Fibroblast of skin of left biceps (primary cell): ENCODE measurements at regions not wholly inside any gene's neighbourhood (a gene's known extent, or its start where the extent isn't known, plus 50 kb on each side); places are given as distances from the start of the nearest gene placed in this dataset.

ENCODE experiments used
- DNase-seq, 2 experiments: peaks; one replicate each; pipeline ENCODE4 v3.0.0-alpha.2; 2013; ENCODE audit warnings: low read depth in 2 of 2

DNA sequence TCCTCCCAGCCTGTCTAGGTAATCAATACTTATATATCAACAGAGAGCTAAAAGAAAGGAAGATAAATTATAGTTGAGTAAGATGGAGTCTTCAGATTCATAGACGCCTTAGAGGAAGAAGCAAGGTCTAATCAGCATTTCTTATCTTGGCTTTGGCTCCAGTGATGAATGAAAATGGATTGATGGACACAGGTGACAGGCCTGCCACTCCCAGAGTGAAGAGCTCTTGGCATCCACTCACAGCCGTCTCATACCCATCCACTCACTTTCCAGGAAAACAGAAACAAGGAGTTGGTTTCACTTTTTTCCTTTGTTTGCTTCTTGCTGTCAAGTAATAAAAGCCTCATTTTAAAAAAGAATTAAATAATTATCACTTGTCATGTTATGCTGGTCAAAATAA, 168.2 kb downstream of the MFSD1 start:
- DNase-seq: no peak

- DNase-seq: no peak
Measured at GRCh38 chr3:158974904-158975303, 173.1 kb downstream of the MFSD1 start.

DNA sequence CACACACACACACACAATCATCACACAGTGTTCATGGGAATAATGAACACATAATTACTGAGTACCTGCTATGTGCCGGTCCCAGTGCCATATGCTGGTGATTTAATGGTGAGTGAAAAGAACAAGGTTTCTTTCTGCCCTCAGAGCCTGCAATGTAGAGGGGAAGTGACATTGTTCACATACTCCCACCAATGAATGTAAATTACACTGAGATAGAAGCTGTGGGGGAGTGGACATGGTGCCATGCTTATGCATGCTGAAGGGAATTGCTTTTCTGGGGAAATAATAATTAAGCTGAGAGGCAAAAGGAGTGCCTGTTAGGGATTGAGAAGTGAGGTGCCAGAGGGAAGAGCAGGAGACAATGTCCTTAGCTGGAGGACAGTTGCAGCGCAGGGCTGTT, 175.1 kb downstream of the MFSD1 start:
- DNase-seq: no peak

GRCh38 chr3:158977497-158977896, 175.6 kb downstream of the MFSD1 start:
- DNase-seq: no peak

- DNase-seq: no peak
Measured at GRCh38 chr3:158983216-158984099, 181.6 kb downstream of the MFSD1 start.

- no peak for DNase-seq
Measured at GRCh38 chr3:158991146-158991705, 189.4 kb downstream of the MFSD1 start.

- no peak for DNase-seq
Measured at GRCh38 chr3:158992463-158992862, 190.6 kb downstream of the MFSD1 start.

DNA sequence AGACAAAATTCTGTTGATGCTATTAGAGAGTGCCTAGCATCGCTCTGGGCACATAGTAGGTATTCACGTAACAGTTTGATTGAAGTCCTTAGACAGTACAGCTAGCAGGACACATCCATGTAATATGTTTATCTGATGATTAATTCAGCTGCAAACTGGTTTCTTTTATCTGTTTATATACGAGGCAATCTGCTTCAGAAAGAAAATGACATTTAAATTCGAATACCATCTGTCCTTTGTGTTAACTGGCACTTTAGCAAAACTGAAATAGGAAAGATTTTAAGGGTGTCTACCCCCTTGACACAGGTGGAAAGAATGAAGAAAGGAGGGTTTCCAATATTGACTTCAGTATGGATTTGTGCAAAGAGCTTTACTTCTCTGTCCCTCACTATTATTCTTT, 192.5 kb downstream of the MFSD1 start:
- no peak for DNase-seq

- DNase-seq: no peak
Measured at GRCh38 chr3:159001711-159002110, 199.9 kb downstream of the MFSD1 start.

- no peak for DNase-seq
Measured at GRCh38 chr3:159005137-159005536, 203.3 kb downstream of the MFSD1 start.

DNA sequence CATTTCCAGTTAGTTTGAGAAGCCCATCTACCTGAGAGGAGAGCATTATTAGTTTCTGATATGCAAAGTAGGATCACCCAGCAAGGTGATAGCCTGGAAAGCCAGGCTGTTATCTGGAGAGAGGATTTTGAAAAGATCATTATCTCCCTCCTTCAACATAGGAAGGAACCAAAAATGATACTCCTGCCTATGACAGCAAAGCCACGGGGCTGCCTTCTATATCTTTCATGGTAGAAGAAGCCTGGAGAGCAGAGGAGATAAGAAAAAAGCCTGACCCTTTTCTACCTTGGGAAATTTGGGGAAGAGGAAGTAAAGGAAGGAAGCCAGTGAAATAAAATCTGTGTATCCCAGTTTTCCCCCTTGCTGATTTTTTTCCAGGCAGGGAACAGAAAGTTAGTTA, 205.5 kb downstream of the MFSD1 start:
- DNase-seq: no peak

DNA sequence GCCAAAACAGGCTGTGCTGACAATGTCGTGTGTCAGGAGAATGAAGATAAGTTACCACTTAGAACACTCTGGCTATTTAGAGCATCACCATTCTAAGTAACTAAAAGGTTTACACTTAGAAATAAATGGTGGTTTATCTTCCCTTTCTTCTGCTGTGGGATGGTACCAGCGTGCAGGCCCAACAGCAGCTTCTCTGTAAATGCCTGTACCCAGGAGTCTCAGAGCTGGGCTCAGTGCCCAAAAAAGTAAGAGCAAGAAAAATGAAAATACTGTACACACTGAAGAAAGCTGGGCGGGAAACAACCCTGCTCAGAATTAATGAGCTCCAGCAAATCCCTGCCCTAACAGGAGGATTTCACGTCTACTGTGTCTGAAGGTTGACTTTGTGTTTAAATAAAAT, 206.5 kb downstream of the MFSD1 start:
- no peak for DNase-seq

DNA sequence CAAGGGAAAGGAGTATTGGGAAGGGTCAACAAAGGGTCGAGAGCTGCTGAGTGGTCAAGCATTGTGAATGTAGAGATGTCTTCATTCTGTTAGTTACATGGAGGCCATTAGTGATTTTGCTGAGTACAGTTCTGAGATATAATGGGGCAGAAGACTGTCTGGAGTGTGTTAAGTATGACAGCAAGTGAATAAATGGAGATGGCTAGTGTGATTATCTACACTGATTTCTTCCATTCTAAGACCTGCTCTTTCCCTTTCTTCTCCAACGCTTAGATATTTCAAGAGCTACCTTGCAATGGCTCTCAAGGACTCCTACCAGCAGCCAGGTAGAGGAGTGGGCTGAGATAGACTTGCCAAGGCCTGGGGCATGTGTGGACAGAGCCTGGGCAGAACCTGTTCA, 216.5 kb downstream of the MFSD1 start:
- no peak for DNase-seq

DNA sequence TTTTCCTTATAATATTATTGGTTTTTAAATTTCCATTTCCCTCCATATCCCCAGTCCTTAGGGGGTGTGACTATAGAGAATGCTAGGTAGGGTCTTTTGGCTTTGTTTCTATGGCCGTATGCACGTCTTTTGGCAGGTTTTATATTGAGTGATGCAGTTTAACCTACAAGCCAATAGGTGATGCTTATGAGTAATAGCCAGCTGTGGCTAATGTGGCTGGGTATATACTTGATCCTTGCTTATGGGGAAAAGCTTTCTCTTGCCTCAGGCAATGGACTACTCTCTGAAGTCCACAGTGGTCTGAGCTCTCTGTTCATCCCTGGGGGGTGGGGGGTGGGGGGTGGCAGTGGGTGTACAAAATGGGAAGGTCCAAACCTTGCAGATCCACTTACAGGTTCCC, 223.9 kb downstream of the MFSD1 start:
- no peak for DNase-seq

GRCh38 chr3:159026510-159026909, 224.7 kb downstream of the MFSD1 start:
- no peak for DNase-seq

DNA sequence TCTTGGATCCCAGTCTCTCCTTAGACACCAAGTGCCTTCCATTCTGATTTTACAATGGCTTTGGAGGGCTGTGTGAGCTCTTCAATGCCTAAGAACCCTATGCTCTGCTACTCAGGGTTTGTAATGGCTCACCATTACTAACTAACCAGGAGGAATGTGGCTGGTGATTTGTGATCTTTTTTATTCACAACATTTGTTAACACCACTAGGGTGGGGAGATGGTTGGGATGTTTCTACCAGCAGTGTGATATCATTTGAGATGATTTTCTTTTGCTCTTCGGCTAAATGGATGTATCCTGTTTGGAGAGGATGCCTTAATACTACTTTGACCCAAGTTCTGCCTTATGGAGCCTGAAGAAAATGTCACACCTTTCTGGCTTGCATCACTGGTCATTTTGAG, 226.9 kb downstream of the MFSD1 start:
- DNase-seq: no peak

- DNase-seq: no peak
Measured at GRCh38 chr3:159029306-159030026, 227.6 kb downstream of the MFSD1 start.

GRCh38 chr3:159030138-159030670, 228.3 kb downstream of the MFSD1 start:
- DNase-seq: no peak

- DNase-seq: no peak
Measured at GRCh38 chr3:159030886-159031679, 229.2 kb downstream of the MFSD1 start.

- DNase-seq: no peak
Measured at GRCh38 chr3:159032311-159032710, 230.5 kb downstream of the MFSD1 start.

DNA sequence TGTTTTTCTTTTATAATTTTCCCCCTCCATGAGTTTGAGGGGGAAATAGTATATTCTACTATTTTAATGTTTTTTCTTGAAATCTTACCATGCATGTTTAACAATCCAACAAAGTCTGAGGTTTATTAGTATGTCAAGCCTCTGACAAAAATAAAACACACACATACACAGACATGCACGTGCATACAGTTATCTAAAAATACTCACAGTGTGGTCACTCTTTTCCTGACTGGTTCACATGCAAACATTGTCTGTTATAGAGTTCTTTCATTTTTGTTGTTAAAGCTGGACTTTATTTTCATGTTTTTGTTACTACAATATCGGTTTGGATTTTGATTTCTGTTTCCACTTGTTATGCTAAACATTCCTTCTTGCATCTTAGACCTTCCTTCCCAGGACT, 236.6 kb downstream of the MFSD1 start:
- no peak for DNase-seq

DNA sequence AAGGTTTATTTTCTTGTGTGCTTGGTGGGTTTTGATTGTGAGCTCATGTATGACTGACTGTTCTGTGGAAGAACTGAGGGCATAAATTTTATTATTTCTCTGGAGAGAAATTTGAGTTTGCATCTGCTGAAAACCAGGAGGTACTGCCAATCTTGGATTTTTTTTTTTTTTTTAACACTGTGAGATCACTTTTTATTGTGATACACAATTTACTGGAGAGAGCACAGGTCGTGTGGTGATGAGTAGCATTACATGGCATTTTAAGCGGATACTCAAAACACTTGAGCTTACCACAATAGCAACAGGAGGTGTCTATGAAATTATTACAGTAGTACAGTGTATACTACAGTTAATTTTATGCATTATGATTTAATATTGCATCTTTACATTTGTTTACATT, 237.4 kb downstream of the MFSD1 start:
- DNase-seq: no peak
